ENCODE measurements at regions not wholly inside any gene's neighbourhood (a gene's known extent, or its start where the extent isn't known, plus 50 kb on each side); places are given as distances from the start of the nearest gene placed in this dataset.

DNA sequence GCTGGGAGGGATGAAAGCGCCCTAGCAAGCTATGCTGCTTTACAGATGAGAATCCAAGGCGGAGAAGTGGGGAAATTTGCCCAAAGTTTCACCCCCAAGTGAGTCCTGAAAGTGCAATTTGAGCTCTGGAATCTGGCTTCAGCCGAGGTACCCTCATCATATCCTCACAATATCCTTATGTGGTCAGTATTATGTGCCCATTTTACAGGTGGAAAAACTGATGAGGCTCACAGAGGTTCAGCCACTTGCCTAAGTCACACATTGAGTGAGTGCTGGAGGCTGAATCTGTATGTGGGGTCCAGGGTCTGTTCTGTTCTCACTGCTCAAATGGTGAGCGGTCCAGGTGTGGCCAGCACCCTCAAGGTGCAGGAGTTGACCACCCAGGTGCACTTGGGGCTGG lies 85.3 kb downstream of the MATN1 start:
- Histone ChIP-seq H3K4me1 (ENCODE audit: control insufficient read depth, insufficient read depth, low read length, poor library complexity, severe bottlenecking) (no peaks in the 10 kb centered on the region), H3K9me3 (ENCODE audit: control insufficient read depth, low read length) (no peaks in the 10 kb centered on the region), H3K27ac (ENCODE audit: low read depth, low read length, severe bottlenecking) (no peak overlapping the region), H3K4me3 (ENCODE audit: extremely low read depth, insufficient read depth, low read length, poor library complexity, severe bottlenecking) (no peak overlapping the region), H3K36me3 (ENCODE audit: control insufficient read depth, insufficient read depth, low read length) (no peaks in the 10 kb centered on the region)
- WGBS, 2 experiments (ENCODE audit: insufficient coverage in 2 of 2), result 82 to 100% methylated on average over 2 to 3 of the region's 4 CpGs

DNA sequence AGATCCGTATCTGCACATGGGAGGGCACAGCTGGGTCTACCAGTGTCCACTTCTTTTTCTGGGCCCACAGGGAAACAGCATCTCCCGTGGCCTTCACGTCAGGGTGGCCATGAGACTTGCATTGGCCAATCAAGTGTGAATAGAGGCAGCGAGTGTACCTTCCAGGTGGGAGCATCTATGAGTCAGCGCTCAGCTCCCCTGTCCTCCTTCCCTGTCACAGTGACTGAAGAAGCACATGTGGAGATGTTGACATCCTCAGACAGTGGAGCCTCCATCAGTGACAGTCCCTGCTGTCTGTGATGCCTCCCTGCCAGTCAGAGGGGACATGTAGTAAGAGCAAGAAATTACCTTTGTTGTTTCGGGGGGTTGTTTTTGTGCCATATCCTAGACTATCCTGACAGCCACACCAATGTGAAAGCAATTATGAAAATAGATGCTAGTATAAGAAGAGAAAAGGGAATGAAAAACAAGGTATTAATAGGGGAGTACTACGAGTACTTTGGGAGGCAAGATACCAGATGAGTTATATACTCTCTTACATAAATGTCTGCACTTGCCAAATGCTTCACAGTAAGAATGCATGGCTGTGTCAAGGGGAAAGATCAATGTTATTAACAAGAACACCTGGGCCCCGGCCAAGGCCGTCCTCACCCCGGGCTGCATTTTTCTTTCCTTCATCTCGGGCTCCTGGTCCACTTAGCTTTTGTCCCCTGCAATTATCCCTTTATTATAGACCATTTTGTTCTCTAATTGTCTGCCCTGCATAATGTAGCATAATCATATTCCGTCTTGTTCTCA lies 86.0 kb downstream of the MATN1 start:
- WGBS, 2 experiments (ENCODE audit: insufficient coverage in 2 of 2), result 87 to 93% methylated on average over 8 to 11 of the region's 12 CpGs
- H3K27ac ChIP-seq (ENCODE audit: low read depth, low read length, severe bottlenecking), result no peak overlapping the region
- H3K9me3 ChIP-seq (ENCODE audit: control insufficient read depth, low read length), result no peaks in the 10 kb centered on the region
- H3K4me1 ChIP-seq (ENCODE audit: control insufficient read depth, insufficient read depth, low read length, poor library complexity, severe bottlenecking), result no peaks in the 10 kb centered on the region
- H3K36me3 ChIP-seq (ENCODE audit: control insufficient read depth, insufficient read depth, low read length), result no peaks in the 10 kb centered on the region
- H3K4me3 ChIP-seq (ENCODE audit: extremely low read depth, insufficient read depth, low read length, poor library complexity, severe bottlenecking), result no peak overlapping the region

DNA sequence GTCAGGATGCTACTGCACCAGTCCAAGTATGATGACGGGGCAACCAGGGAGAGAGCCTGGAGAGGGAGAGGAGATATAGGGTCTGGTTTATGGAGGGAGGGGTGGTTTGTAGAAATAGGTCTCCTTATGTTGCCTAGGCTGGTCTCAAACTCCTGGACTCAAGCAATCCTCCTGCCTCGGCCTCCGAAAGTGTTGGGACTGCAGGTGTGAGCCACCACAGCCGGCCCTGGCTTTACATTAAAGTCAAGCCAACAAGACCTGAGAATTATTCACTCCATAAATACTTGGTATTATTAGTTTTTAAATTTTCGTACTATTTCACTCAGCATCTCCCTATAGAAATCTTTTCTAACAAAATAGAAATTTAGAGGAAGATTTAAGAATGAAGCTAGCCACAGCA lies 86.8 kb downstream of the MATN1 start:
- H3K9me3 ChIP-seq (ENCODE audit: control insufficient read depth, low read length), result no peaks in the 10 kb centered on the region
- H3K36me3 ChIP-seq (ENCODE audit: control insufficient read depth, insufficient read depth, low read length), result no peaks in the 10 kb centered on the region
- H3K27ac ChIP-seq (ENCODE audit: low read depth, low read length, severe bottlenecking), result no peak overlapping the region
- H3K4me1 ChIP-seq (ENCODE audit: control insufficient read depth, insufficient read depth, low read length, poor library complexity, severe bottlenecking), result no peaks in the 10 kb centered on the region
- no peak overlapping the region for H3K4me3 ChIP-seq (ENCODE audit: extremely low read depth, insufficient read depth, low read length, poor library complexity, severe bottlenecking)
- WGBS, 2 experiments (ENCODE audit: insufficient coverage in 2 of 2), result 91 to 93% methylated on average over 3 to 4 of the region's 5 CpGs

DNA sequence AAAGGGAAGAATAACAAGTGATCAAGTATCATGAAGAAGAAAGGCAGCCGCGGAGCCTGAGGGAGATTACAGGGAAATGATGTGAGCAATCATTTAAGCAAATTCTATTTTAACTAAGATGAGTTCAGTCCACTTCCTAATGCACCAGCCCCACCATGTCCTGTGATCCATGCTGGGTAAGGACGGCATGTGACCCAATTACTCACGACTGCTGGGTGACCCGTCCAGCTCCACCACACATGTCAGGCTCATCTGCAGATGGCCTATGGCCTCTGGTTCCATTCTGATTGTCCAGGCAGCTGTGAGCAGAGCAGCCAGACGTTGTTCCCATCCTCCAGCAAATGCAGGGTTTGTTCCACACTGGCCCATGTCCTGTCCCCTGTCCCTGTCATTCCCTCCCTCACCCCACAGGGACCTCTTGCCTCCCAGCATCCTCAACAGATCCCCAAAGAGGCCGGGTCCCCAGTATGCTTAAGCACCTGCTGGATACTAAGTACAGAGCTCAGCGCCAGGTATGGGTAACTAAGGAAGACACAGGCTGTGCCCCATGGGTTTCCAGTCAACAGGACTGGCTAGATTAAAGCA lies 87.9 kb downstream of the MATN1 start:
- no peaks in the 10 kb centered on the region for H3K9me3 ChIP-seq (ENCODE audit: control insufficient read depth, low read length)
- H3K4me3 ChIP-seq (ENCODE audit: extremely low read depth, insufficient read depth, low read length, poor library complexity, severe bottlenecking), result no peak overlapping the region
- no peak overlapping the region for H3K27ac ChIP-seq (ENCODE audit: low read depth, low read length, severe bottlenecking)
- no peaks in the 10 kb centered on the region for H3K4me1 ChIP-seq (ENCODE audit: control insufficient read depth, insufficient read depth, low read length, poor library complexity, severe bottlenecking)
- 66 to 68% methylated on average over 6 of the region's 8 CpGs for whole genome bisulfite sequencing, 2 experiments (ENCODE audit: insufficient coverage in 2 of 2)
- no peaks in the 10 kb centered on the region for H3K36me3 ChIP-seq (ENCODE audit: control insufficient read depth, insufficient read depth, low read length)

DNA sequence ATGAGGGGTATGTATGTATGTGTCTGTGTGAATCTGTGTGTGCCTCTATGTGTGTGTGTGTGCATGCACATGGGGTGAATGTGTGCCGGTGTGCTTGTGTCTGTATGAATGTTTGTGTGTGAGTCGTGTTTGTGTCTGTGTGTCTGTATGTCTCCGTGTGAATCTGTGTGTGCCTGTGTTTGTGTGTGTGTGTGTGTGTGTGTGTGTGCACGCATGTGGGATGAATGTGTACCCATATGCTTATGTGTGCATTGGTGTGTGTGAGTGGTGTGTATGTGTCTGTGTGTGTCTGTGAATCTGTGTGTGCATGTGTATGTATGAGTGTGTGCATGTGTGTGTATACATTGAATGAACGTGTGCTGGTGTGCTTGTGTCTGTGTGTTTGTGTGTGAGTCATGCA lies 88.9 kb downstream of the MATN1 start:
- Histone ChIP-seq H3K9me3 (ENCODE audit: control insufficient read depth, low read length) (no peaks in the 10 kb centered on the region), H3K4me3 (ENCODE audit: extremely low read depth, insufficient read depth, low read length, poor library complexity, severe bottlenecking) (no peak overlapping the region), H3K27ac (ENCODE audit: low read depth, low read length, severe bottlenecking) (no peak overlapping the region), H3K36me3 (ENCODE audit: control insufficient read depth, insufficient read depth, low read length) (no peaks in the 10 kb centered on the region), H3K4me1 (ENCODE audit: control insufficient read depth, insufficient read depth, low read length, poor library complexity, severe bottlenecking) (no peaks in the 10 kb centered on the region)
- 88 to 96% methylated on average over 4 to 5 of the region's 5 CpGs for WGBS, 2 experiments (ENCODE audit: insufficient coverage in 2 of 2)

DNA sequence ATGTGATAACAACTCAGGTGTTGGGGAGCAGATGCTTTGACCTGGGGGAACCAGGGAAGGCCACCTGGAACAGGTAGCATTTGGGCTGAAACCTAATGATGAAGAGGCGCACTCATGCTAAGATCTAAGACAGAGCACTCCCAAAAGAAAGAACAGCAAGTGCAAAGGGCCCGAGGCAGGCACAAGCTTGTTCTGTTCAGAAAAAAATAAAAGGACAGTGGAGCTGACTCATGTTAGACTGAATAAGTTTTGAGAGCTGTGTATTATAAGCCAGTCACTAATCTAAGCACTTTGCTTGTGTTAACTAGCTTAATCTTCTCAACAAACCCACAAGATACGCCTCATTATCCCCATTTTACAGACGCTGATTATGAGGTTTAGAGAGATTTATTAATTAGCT lies 90.1 kb downstream of the MATN1 start:
- Histone ChIP-seq H3K4me3 (ENCODE audit: extremely low read depth, insufficient read depth, low read length, poor library complexity, severe bottlenecking) (no peak overlapping the region), H3K36me3 (ENCODE audit: control insufficient read depth, insufficient read depth, low read length) (no peaks in the 10 kb centered on the region), H3K9me3 (ENCODE audit: control insufficient read depth, low read length) (no peaks in the 10 kb centered on the region), H3K27ac (ENCODE audit: low read depth, low read length, severe bottlenecking) (no peak overlapping the region), H3K4me1 (ENCODE audit: control insufficient read depth, insufficient read depth, low read length, poor library complexity, severe bottlenecking) (no peaks in the 10 kb centered on the region)
- 100% methylated on average over 1 of the region's 4 CpGs for WGBS, 2 experiments (ENCODE audit: insufficient coverage in 2 of 2)

DNA sequence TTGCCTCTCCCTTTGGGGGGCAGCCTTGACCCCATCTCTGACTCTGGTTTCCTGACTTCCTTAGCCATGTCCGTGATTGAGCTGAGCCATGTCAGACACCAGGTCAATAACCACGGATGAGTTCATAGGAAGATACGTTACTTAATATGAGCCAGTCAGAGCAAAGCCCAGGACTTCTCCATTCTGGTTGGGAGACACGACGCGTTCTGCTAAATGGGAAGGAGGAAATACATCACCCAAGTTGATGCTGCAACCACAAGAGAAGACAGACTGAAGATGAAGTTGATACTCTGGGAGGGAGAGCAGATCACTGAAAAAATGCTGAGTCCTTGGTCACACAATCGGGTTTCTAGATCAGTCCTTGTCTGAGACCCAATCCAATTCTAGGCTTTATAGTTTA lies 90.9 kb downstream of the MATN1 start:
- Histone ChIP-seq H3K4me3 (ENCODE audit: extremely low read depth, insufficient read depth, low read length, poor library complexity, severe bottlenecking) (no peak overlapping the region), H3K4me1 (ENCODE audit: control insufficient read depth, insufficient read depth, low read length, poor library complexity, severe bottlenecking) (no peaks in the 10 kb centered on the region), H3K36me3 (ENCODE audit: control insufficient read depth, insufficient read depth, low read length) (no peaks in the 10 kb centered on the region), H3K9me3 (ENCODE audit: control insufficient read depth, low read length) (peaks cover under 1% of the 10 kb centered on the region), H3K27ac (ENCODE audit: low read depth, low read length, severe bottlenecking) (no peak overlapping the region)
- 87 to 94% methylated on average over 6 to 7 of the region's 7 CpGs for WGBS, 2 experiments (ENCODE audit: insufficient coverage in 2 of 2)

DNA sequence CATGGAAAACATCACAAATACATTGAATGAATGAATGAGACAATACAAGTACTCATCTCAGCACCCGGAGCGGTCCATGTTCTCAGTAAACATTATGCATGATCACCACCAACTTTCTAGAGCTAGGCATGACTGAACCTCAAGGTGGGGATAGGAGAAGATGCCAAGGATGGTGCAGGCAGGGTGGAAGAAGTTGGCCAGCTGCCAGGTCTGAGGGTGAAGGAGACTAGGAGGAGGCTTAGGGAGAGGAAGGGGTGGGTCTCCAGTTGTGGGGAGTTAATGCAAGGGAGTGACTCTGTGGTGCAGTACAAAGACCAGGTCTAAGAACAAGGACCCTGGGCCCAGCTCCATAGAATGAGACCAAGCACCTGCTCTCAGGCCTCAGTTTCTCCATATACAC lies 91.7 kb downstream of the MATN1 start:
- Histone ChIP-seq H3K9me3 (ENCODE audit: control insufficient read depth, low read length) (peaks cover 8% of the 10 kb centered on the region), H3K27ac (ENCODE audit: low read depth, low read length, severe bottlenecking) (no peak overlapping the region), H3K36me3 (ENCODE audit: control insufficient read depth, insufficient read depth, low read length) (no peaks in the 10 kb centered on the region), H3K4me3 (ENCODE audit: extremely low read depth, insufficient read depth, low read length, poor library complexity, severe bottlenecking) (no peak overlapping the region), H3K4me1 (ENCODE audit: control insufficient read depth, insufficient read depth, low read length, poor library complexity, severe bottlenecking) (no peaks in the 10 kb centered on the region)
- WGBS, 2 experiments (ENCODE audit: insufficient coverage in 2 of 2), result no CpG with 5 or more reads among the region's 2 CpGs

DNA sequence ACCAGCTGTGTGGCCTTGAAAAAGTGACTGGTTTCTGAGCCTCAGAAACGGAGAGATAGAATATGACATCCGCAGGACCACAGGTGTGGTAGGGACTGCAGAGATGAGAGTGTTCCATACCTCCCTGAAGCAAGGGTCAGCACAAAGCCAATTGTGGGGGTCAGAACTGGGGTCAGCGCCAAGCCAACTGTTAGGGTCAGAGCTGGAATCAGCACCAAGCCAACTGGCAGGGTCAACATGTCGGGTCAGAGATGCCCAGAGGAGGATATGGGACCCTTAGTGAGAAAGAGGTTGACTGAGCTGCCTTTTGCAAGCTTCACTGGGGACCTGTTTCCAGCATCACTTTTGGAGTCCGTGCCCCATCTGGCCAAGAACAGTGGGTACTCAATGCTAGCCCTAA lies 93.9 kb downstream of the MATN1 start:
- Histone ChIP-seq H3K27ac (ENCODE audit: low read depth, low read length, severe bottlenecking) (no peak overlapping the region), H3K4me1 (ENCODE audit: control insufficient read depth, insufficient read depth, low read length, poor library complexity, severe bottlenecking) (no peaks in the 10 kb centered on the region), H3K36me3 (ENCODE audit: control insufficient read depth, insufficient read depth, low read length) (no peaks in the 10 kb centered on the region), H3K4me3 (ENCODE audit: extremely low read depth, insufficient read depth, low read length, poor library complexity, severe bottlenecking) (no peak overlapping the region), H3K9me3 (ENCODE audit: control insufficient read depth, low read length) (peaks cover 12% of the 10 kb centered on the region)
- 79 to 88% methylated on average over 5 of the region's 5 CpGs for WGBS, 2 experiments (ENCODE audit: insufficient coverage in 2 of 2)

DNA sequence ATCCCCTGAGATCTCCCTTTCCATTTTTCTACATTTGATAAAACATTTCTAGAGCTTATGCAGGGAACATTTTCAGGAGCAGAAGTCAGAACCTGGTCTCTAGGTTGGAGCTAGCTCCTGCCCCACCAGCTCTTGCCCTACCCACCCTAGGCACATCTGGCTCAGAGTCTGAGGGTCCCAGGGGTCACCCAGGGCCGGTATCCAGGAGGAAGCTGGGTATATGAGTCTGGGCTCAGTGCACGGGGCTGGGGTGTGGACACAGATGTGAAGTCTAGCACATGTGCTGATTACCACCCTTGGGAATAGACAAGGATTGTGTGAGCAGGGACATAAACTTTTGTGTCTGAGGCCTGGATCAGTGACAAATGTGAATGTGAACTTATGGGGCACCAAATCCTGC lies 95.4 kb downstream of the MATN1 start:
- H3K36me3 ChIP-seq (ENCODE audit: control insufficient read depth, insufficient read depth, low read length), result no peaks in the 10 kb centered on the region
- H3K9me3 ChIP-seq (ENCODE audit: control insufficient read depth, low read length), result peaks cover 19% of the 10 kb centered on the region
- H3K4me1 ChIP-seq (ENCODE audit: control insufficient read depth, insufficient read depth, low read length, poor library complexity, severe bottlenecking), result no peaks in the 10 kb centered on the region
- WGBS, 2 experiments (ENCODE audit: insufficient coverage in 2 of 2), result 86 to 87% methylated on average over 2 of the region's 2 CpGs
- no peak overlapping the region for H3K4me3 ChIP-seq (ENCODE audit: extremely low read depth, insufficient read depth, low read length, poor library complexity, severe bottlenecking)
- H3K27ac ChIP-seq (ENCODE audit: low read depth, low read length, severe bottlenecking), result no peak overlapping the region

DNA sequence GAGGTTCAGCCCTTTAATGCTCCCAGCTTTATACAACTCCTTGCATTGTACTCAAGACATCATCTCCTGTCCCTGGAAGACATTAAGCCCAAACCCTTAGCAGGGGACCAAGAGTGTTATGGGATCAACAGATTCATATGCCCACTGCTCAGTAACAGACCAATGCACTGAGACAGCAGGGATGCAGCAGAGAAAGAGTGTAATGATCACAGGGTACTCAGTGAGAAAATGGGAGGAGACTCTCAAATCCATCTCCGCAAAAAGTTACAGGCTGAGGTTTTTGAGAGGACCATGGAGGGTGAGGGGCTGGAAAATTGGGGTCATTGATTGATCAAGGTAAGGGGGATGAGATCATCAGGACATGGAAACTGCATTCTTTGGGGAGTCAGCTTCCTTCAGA lies 96.2 kb downstream of the MATN1 start:
- Histone ChIP-seq H3K4me3 (ENCODE audit: extremely low read depth, insufficient read depth, low read length, poor library complexity, severe bottlenecking) (no peak overlapping the region), H3K9me3 (ENCODE audit: control insufficient read depth, low read length) (peaks cover 23% of the 10 kb centered on the region), H3K4me1 (ENCODE audit: control insufficient read depth, insufficient read depth, low read length, poor library complexity, severe bottlenecking) (no peaks in the 10 kb centered on the region), H3K36me3 (ENCODE audit: control insufficient read depth, insufficient read depth, low read length) (no peaks in the 10 kb centered on the region), H3K27ac (ENCODE audit: low read depth, low read length, severe bottlenecking) (no peak overlapping the region)
- WGBS, 2 experiments (ENCODE audit: insufficient coverage in 2 of 2), result 94 to 100% methylated on average over 1 of the region's 1 CpG

Data from mesodermal cell (in vitro differentiated cells).